Activated naive CD4-positive, alpha-beta T cell (primary cell): ENCODE measurements at regions not wholly inside any gene's neighbourhood (a gene's known extent, or its start where the extent isn't known, plus 50 kb on each side); places are given as distances from the start of the nearest gene placed in this dataset.

ENCODE experiments used
- DNase-seq, 4 experiments: peaks; one replicate each; lab custom pipeline; 2025; lab: John Stamatoyannopoulos, UW

GRCh38 chr6:1482381-1483166 lies 93.2 kb downstream of the FOXF2 start:
- DNase-seq = no peak

GRCh38 chr6:1485678-1486077 lies 96.3 kb downstream of the FOXF2 start:
- no peak for DNase-seq

- DNase-seq = no peak
Measured at GRCh38 chr6:1486387-1486786, 97.0 kb downstream of the FOXF2 start.

- no peak for DNase-seq
Measured at GRCh38 chr6:1487239-1487638, 97.9 kb downstream of the FOXF2 start.

GRCh38 chr6:1491025-1491424 lies 101.6 kb downstream of the FOXF2 start:
- no peak for DNase-seq

GRCh38 chr6:1491591-1492319 lies 102.4 kb downstream of the FOXF2 start:
- DNase-seq = no peak

- no peak for DNase-seq
Measured at GRCh38 chr6:1494671-1495070, 105.3 kb downstream of the FOXF2 start.

- no peak for DNase-seq
Measured at GRCh38 chr6:1495344-1495743, 106.0 kb downstream of the FOXF2 start.

- no peak for DNase-seq
Measured at GRCh38 chr6:1496092-1496491, 106.7 kb downstream of the FOXF2 start.

GRCh38 chr6:1496836-1497760 lies 107.7 kb downstream of the FOXF2 start:
- no peak for DNase-seq

GRCh38 chr6:1497761-1498105 lies 108.4 kb downstream of the FOXF2 start:
- DNase-seq = no peak

GRCh38 chr6:1498491-1499113 lies 109.2 kb downstream of the FOXF2 start:
- no peak for DNase-seq

- no peak for DNase-seq
Measured at GRCh38 chr6:1499777-1500176, 109.9 kb upstream of the FOXC1 start.

- no peak for DNase-seq
Measured at GRCh38 chr6:1500913-1501312, 108.8 kb upstream of the FOXC1 start.

GRCh38 chr6:1502041-1502440 lies 107.7 kb upstream of the FOXC1 start:
- DNase-seq = no peak

GRCh38 chr6:1503811-1504210 lies 105.9 kb upstream of the FOXC1 start:
- DNase-seq = no peak

GRCh38 chr6:1504465-1504864 lies 105.2 kb upstream of the FOXC1 start:
- DNase-seq = no peak

GRCh38 chr6:1507251-1507650 lies 102.5 kb upstream of the FOXC1 start:
- DNase-seq = no peak

- DNase-seq = no peak
Measured at GRCh38 chr6:1509241-1509640, 100.5 kb upstream of the FOXC1 start.

GRCh38 chr6:1510239-1510638 lies 99.5 kb upstream of the FOXC1 start:
- DNase-seq = no peak

- no peak for DNase-seq
Measured at GRCh38 chr6:1513215-1513780, 96.4 kb upstream of the FOXC1 start.

- no peak for DNase-seq
Measured at GRCh38 chr6:1514078-1514477, 95.6 kb upstream of the FOXC1 start.
